ENCODE measurements at regions not wholly inside any gene's neighbourhood (a gene's known extent, or its start where the extent isn't known, plus 50 kb on each side); places are given as distances from the start of the nearest gene placed in this dataset.

DNA sequence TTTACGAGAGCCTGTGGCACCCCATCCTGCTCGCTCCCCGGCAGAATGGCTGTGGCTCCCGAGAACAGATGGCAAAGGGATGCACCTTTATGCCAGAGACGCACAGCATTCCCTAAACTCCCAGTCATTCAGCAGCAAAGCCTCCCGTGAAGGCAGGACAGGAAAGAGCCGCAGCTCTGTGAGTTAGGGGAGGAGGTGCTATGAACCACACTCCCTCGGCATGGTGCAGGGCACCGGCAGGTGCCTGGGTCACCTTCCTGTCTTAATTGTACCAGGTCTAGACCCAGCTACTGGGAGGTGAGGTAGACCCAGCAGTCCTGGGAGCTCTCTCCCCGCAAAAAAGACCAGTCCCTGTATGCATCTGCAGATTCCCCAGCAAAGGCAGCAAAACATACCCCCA, 149.8 kb downstream of the TWIST2 start:
- WGBS, 2 donors: 83 to 85% methylated on average over 9 to 10 of the region's 10 CpGs
- H3K27ac ChIP-seq: no peak overlapping the region

More for the DNA sequence above, 149.8 kb downstream of the TWIST2 start:
- intact Hi-C loops (cut with DNase I; ENCODE audit: low total_unique reads): no loop called here
- Histone ChIP-seq H3K4me3 (no peak overlapping the region), H3K27me3 (no peaks in the 10 kb centered on the region), H3K36me3 (ENCODE audit: low read depth, missing control alignments) (no peaks in the 10 kb centered on the region), H3K9me3 (no peaks in the 10 kb centered on the region), H3K4me1 (peaks cover 11% of the 10 kb centered on the region)
- no peak for DNase-seq
- TF ChIP-seq CTCF (IDR thresholded peaks at IDR 0.05): no peak

All from testis (tissue), 2 donors.